HEK293 (cell line): ENCODE measurements at regions not wholly inside any gene's neighbourhood (a gene's known extent, or its start where the extent isn't known, plus 50 kb on each side); places are given as distances from the start of the nearest gene placed in this dataset.

ENCODE experiments used
- CTCF ChIA-PET: fragments of 350-600 bp; formaldehyde crosslinking; extraction: SDS; loops from one replicate; lab custom pipeline; 2021; ENCODE audit warnings: antibody characterized with exemption; lab: Yijun Ruan, JAX
- POLR2A ChIA-PET: fragments of 300-600 bp; formaldehyde crosslinking; extraction: SDS; loops from one replicate; lab custom pipeline; 2020; ENCODE audit warnings: antibody characterized with exemption, inconsistent platforms; lab: Yijun Ruan, JAX
- H3K27ac ChIP-seq: fragments of 200-500 bp; sonication (Bioruptor generic); 2 replicates; pipeline ENCODE4 v1.5.1; 2014; ENCODE audit warnings: low read depth, low read length, control low read depth, inconsistent platforms; ENCODE audit errors: extremely low read depth
- H3K36me3 ChIP-seq, 2 experiments: fragments of 200-500 bp in 1 of 2; sonication (Bioruptor generic) in 1 of 2; 1 replicate in 1 of 2; 2 replicates in 1 of 2; pipeline ENCODE4 v1.5.1; 2014 to 2017; ENCODE audit warnings: inconsistent platforms in 2 of 2, low read length in 2 of 2; ENCODE audit not compliant: control insufficient read depth in 2 of 2, insufficient read depth in 1 of 2
- H3K4me1 ChIP-seq: fragments of 200-500 bp; sonication (Bioruptor generic); 2 replicates; pipeline ENCODE4 v1.5.1; 2014; ENCODE audit warnings: mild to moderate bottlenecking, low read length, inconsistent platforms; ENCODE audit not compliant: control insufficient read depth, insufficient read depth
- H3K4me3 ChIP-seq: 2 replicates; pipeline ENCODE4 v1.5.1; 2011; ENCODE audit warnings: low read depth, mild to moderate bottlenecking, control low read depth, low read length, moderate library complexity
- H3K9me3 ChIP-seq: fragments of 200-500 bp; sonication (Bioruptor generic); 2 replicates; pipeline ENCODE4 v1.5.1; 2014; ENCODE audit warnings: low read depth, low read length, inconsistent platforms; ENCODE audit not compliant: control insufficient read depth, insufficient read depth
- GLI4 ChIP-seq: fragments of 450-650 bp; formaldehyde crosslinking; IDR thresholded peaks from 2 replicates; pipeline ENCODE4 v1.5.1; 2016; ENCODE audit warnings: missing biosample characterization, missing genetic modification characterization
- PRDM2 ChIP-seq: fragments of 450-650 bp; formaldehyde crosslinking; IDR thresholded peaks from 2 replicates; pipeline ENCODE4 v1.5.1; 2016; ENCODE audit warnings: missing biosample characterization, missing genetic modification characterization, borderline replicate concordance
- ZBTB49 ChIP-seq: fragments of 450-650 bp; formaldehyde crosslinking; IDR thresholded peaks from 2 replicates; pipeline ENCODE4 v1.5.1; 2016; ENCODE audit warnings: missing biosample characterization, missing genetic modification characterization, low read depth
- ZEB2 ChIP-seq: fragments of 450-650 bp; formaldehyde crosslinking; IDR thresholded peaks from 2 replicates; pipeline ENCODE4 v1.5.1; 2016; ENCODE audit warnings: missing biosample characterization, missing genetic modification characterization
- ZNF114 ChIP-seq: fragments of 450-650 bp; formaldehyde crosslinking; IDR thresholded peaks from 2 replicates; pipeline ENCODE4 v1.5.0; 2017; ENCODE audit warnings: missing biosample characterization, missing genetic modification characterization
- ZNF292 ChIP-seq: fragments of 450-650 bp; formaldehyde crosslinking; IDR thresholded peaks from 2 replicates; pipeline ENCODE4 v1.5.1; 2016; ENCODE audit warnings: low read depth, missing biosample characterization, missing genetic modification characterization, borderline replicate concordance
- ZNF518A ChIP-seq: fragments of 450-650 bp; formaldehyde crosslinking; conservative IDR thresholded peaks from 2 replicates; pipeline ENCODE4 v1.5.1; 2016; ENCODE audit warnings: low read depth, missing biosample characterization, missing genetic modification characterization
- ZNF549 ChIP-seq: fragments of 450-650 bp; IDR thresholded peaks from 2 replicates; pipeline ENCODE4 v1.5.1; 2018; ENCODE audit warnings: missing biosample characterization, missing genetic modification characterization, mild to moderate bottlenecking, inconsistent platforms, moderate library complexity
- ZNF639 ChIP-seq: fragments of 450-650 bp; formaldehyde crosslinking; IDR thresholded peaks from 2 replicates; pipeline ENCODE4 v1.5.1; 2016; ENCODE audit warnings: missing biosample characterization, missing genetic modification characterization
- ZNF776 ChIP-seq: fragments of 450-650 bp; formaldehyde crosslinking; IDR thresholded peaks from 2 replicates; pipeline ENCODE4 v1.5.0; 2017; ENCODE audit warnings: missing biosample characterization, missing genetic modification characterization, borderline replicate concordance
- ZNF830 ChIP-seq: fragments of 450-650 bp; IDR thresholded peaks from 2 replicates; pipeline ENCODE4 v1.5.0; 2018; ENCODE audit warnings: missing biosample characterization, missing genetic modification characterization, low read depth, mild to moderate bottlenecking, moderate library complexity
- ZNF843 ChIP-seq: fragments of 450-650 bp; formaldehyde crosslinking; IDR thresholded peaks from 2 replicates; pipeline ENCODE4 v1.5.1; 2016; ENCODE audit warnings: missing biosample characterization, missing genetic modification characterization
- ZSCAN4 ChIP-seq: fragments of 450-650 bp; formaldehyde crosslinking; IDR thresholded peaks from 2 replicates; pipeline ENCODE4 v1.5.1; 2017; ENCODE audit warnings: missing biosample characterization, missing genetic modification characterization
- ZSCAN5A ChIP-seq: fragments of 450-650 bp; formaldehyde crosslinking; IDR thresholded peaks from 2 replicates; pipeline ENCODE4 v1.5.1; 2016; ENCODE audit warnings: missing biosample characterization, missing genetic modification characterization

- no peak for TF ChIP-seq ZEB2 (tag by site-specific recombination)
- TF ChIP-seq ZNF776 (tag by site-specific recombination), result no peak
- no peak for TF ChIP-seq ZNF549 (tag by site-specific recombination)
- no peak for TF ChIP-seq GLI4 (tag by site-specific recombination)
- no peak for TF ChIP-seq ZNF292 (tag by site-specific recombination)
- no peak for TF ChIP-seq ZSCAN5A (tag by site-specific recombination)
- TF ChIP-seq ZNF518A (tag by site-specific recombination), result no peak
- no peak for TF ChIP-seq ZNF830
- TF ChIP-seq ZNF114, result no peak
- no peak for TF ChIP-seq ZNF843 (tag by site-specific recombination)
- no peak for TF ChIP-seq ZSCAN4 (tag by site-specific recombination)
- Histone ChIP-seq H3K36me3 (no peaks in the 10 kb centered on the region), H3K9me3 (no peaks in the 10 kb centered on the region), H3K4me1 (0 out of 2 replicates have a peak, but pooled peaks cover 4% of the 10 kb centered on the region), H3K27ac (no peak overlapping the region), H3K4me3 (no peak overlapping the region)
- POLR2A ChIA-PET, result interaction anchor here (0.6 kb wide), 2 partner anchors 700 to 1136 kb away, joined by 3 to 5 read pairs; no protein-coding TSS in a partner anchor
- CTCF ChIA-PET, result no interaction called here
Observed at GRCh38 chr12:89179245-89179644, 173.1 kb downstream of the DUSP6 start.

GRCh38 chr12:89177802-89178395, 174.4 kb downstream of the DUSP6 start:
- no peak overlapping the region for H3K27ac ChIP-seq
- ChIA-PET POLR2A (no interaction called here), CTCF (no interaction called here)
- 0 out of 2 replicates have a peak, but pooled peaks cover 4% of the 10 kb centered on the region for H3K4me1 ChIP-seq
- no peak overlapping the region for H3K4me3 ChIP-seq
- no peaks in the 10 kb centered on the region for H3K36me3 ChIP-seq
- H3K9me3 ChIP-seq, result no peaks in the 10 kb centered on the region
- TF ChIP-seq ZNF639 (tag by site-specific recombination) (no peak), ZBTB49 (no peak), PRDM2 (tag by site-specific recombination) (no peak)
